Vagina (tissue), 2 donors: ENCODE measurements at regions not wholly inside any gene's neighbourhood (a gene's known extent, or its start where the extent isn't known, plus 50 kb on each side); places are given as distances from the start of the nearest gene placed in this dataset.

ENCODE experiments used
- DNase-seq, 2 donors: peaks; one replicate each; pipeline ENCODE4 v3.0.0-alpha.2; 2017; ENCODE audit errors: extremely low spot score in 2 of 2
- H3K27ac ChIP-seq: fragments of 200-600 bp; sonication (generic); one replicate; pipeline ENCODE4 v1.5.1; 2019
- H3K27me3 ChIP-seq: fragments of 200-600 bp; sonication (generic); one replicate; pipeline ENCODE4 v1.5.1; 2019
- H3K36me3 ChIP-seq, 2 donors: fragments of 200-600 bp; sonication (generic); one replicate each; pipeline ENCODE4 v1.5.1; 2017 to 2019
- H3K4me1 ChIP-seq: fragments of 200-600 bp; sonication (generic); one replicate; pipeline ENCODE4 v1.5.1; 2019
- H3K4me3 ChIP-seq, 2 donors: fragments of 200-600 bp; sonication (generic); 1 replicate in 1 of 2; 2 replicates in 1 of 2; pipeline ENCODE4 v1.5.1; 2016 to 2019
- H3K9me3 ChIP-seq: fragments of 200-600 bp; sonication (generic); one replicate; pipeline ENCODE4 v1.5.1; 2019
- POLR2A ChIP-seq, 2 donors: fragments of 450-650 bp; IDR thresholded peaks; one replicate each; pipeline ENCODE4 v1.6.1; 2017; ENCODE audit warnings: antibody characterized with exemption in 2 of 2, mild to moderate bottlenecking in 2 of 2, moderate library complexity in 2 of 2
- POLR2AphosphoS5 ChIP-seq, 2 donors: sonication (generic); formaldehyde crosslinking; IDR thresholded peaks; one replicate each; pipeline ENCODE4 v1.9.0; 2017; ENCODE audit warnings: antibody characterized with exemption in 2 of 2, mild to moderate bottlenecking in 2 of 2, low read depth in 1 of 2; ENCODE audit not compliant: insufficient read depth in 1 of 2
- intact Hi-C: fragments of 100-400 bp; cut with DNase I; formaldehyde crosslinking; loops from one replicate; pipeline ENCODE4 v1.15.1; 2023
- TF ChIP-seq, protein P1 (sequence below), 3 experiments: fragments of 450-650 bp in 2 of 3; fragments of 200-600 bp in 1 of 3; sonication (generic) in 1 of 3; IDR thresholded peaks; one replicate each; pipeline ENCODE4 v1.5.1; 2017 to 2019; ENCODE audit warnings: antibody characterized with exemption in 3 of 3, mild to moderate bottlenecking in 2 of 3, moderate library complexity in 2 of 3

- H3K4me1 ChIP-seq: no peaks in the 10 kb centered on the region
- no peaks in the 10 kb centered on the region for H3K9me3 ChIP-seq
Measured at GRCh38 chr5:34476941-34477565, 179.1 kb upstream of the RAI14 start.

DNA sequence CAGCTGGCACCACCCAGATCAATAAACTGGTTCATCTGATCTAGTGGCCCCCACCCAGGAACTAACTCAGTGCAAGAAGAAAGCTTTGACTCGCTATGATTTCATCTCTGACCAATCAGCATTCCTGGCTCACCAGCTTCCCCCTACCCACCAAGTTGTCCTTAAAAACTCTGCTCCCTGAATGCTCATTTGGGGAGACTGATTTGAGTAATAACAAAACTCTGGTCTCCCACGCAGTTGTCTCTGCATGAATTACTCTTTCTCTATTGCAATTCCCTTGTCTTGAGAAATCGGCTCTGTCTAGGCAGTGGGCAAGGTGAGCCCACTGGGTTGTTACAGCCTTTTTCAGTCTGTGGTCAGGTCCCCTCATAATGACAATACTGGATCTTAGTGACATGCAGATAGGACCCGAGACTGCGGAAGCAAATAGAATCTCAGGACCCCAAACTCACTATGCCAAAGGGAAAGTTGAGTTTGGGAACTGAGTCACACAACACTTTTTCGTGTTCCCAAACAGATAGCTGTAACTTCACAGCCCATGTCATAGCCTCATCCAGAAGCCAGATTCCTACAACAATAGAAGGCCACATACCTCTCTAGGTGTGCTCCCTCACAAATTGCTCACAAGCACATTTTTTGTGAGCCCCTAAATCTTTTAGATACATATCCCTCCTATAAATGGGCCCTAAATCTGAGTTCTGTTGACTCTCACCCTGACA is 175.2 kb upstream of the RAI14 start:
- Histone ChIP-seq H3K9me3 (no peaks in the 10 kb centered on the region), H3K36me3 (no peaks in the 10 kb centered on the region), H3K27ac (no peak overlapping the region), H3K4me1 (no peaks in the 10 kb centered on the region), H3K4me3 (no peak overlapping the region), H3K27me3 (no peaks in the 10 kb centered on the region)
- TF ChIP-seq, protein P1, sequence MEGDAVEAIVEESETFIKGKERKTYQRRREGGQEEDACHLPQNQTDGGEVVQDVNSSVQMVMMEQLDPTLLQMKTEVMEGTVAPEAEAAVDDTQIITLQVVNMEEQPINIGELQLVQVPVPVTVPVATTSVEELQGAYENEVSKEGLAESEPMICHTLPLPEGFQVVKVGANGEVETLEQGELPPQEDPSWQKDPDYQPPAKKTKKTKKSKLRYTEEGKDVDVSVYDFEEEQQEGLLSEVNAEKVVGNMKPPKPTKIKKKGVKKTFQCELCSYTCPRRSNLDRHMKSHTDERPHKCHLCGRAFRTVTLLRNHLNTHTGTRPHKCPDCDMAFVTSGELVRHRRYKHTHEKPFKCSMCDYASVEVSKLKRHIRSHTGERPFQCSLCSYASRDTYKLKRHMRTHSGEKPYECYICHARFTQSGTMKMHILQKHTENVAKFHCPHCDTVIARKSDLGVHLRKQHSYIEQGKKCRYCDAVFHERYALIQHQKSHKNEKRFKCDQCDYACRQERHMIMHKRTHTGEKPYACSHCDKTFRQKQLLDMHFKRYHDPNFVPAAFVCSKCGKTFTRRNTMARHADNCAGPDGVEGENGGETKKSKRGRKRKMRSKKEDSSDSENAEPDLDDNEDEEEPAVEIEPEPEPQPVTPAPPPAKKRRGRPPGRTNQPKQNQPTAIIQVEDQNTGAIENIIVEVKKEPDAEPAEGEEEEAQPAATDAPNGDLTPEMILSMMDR (IDR thresholded peaks at IDR 0.05): no peak
- TF ChIP-seq POLR2A (IDR thresholded peaks at IDR 0.05) (no peak), POLR2AphosphoS5 (IDR thresholded peaks at IDR 0.05; ENCODE audit: insufficient read depth in 1 of 2, low read depth in 1 of 2) (no peak)
- intact Hi-C loops: loop anchor here (10.0 kb wide), 1 partner anchor 54 kb away; no protein-coding TSS in a partner anchor
- DNase-seq: no peak

More at GRCh38 chr5:34476941-34477565, 179.1 kb upstream of the RAI14 start:
- no peak overlapping the region for H3K27ac ChIP-seq
- intact Hi-C loops: loop anchor here (5.0 kb wide), 1 partner anchor 425 kb away; no protein-coding TSS in a partner anchor
- H3K27me3 ChIP-seq: no peaks in the 10 kb centered on the region
- H3K36me3 ChIP-seq: no peaks in the 10 kb centered on the region
- no peak for DNase-seq
- TF ChIP-seq POLR2A (IDR thresholded peaks at IDR 0.05) (no peak), POLR2AphosphoS5 (IDR thresholded peaks at IDR 0.05; ENCODE audit: insufficient read depth in 1 of 2, low read depth in 1 of 2) (no peak)
- TF ChIP-seq, protein P1 (IDR thresholded peaks at IDR 0.05): no peak
- H3K4me3 ChIP-seq: no peak overlapping the region

DNA sequence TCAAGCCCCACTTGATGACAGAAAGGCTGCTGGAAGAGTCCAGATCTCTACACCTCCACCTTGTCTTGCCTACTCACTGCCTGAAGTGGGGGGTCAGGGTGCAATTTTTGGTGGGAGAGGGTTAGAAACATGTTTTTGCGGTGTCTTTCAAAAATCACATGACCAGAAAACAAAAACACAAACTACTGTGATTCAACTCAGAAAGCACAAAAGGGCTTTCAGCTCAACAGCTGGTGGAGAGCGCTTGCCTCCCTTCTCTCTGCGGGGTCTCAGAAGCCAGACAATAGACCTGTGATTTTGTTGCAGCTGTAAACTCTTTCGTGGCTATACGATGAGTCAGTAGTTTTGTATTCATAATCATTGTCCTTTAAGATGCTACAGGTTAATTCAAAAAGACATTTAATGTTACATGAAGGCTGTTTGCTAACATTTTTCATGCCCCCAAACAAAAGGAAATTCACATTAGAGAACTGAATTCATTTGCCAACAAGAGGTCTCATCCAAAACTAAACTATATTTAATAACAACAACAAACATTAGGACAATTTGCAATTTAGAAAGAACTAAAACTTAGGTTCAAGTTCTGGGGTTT is 172.6 kb upstream of the RAI14 start:
- Histone ChIP-seq H3K9me3 (no peaks in the 10 kb centered on the region), H3K27ac (no peak overlapping the region), H3K4me1 (peaks cover 11% of the 10 kb centered on the region), H3K4me3 (no peak overlapping the region), H3K27me3 (no peaks in the 10 kb centered on the region), H3K36me3 (no peaks in the 10 kb centered on the region)
- no peak for DNase-seq
- intact Hi-C loops: loop anchor here (10.0 kb wide), 1 partner anchor 51 kb away; no protein-coding TSS in a partner anchor
- no peak for TF ChIP-seq POLR2A (IDR thresholded peaks at IDR 0.05)
- TF ChIP-seq, protein P1 (IDR thresholded peaks at IDR 0.05): no peak
- TF ChIP-seq POLR2AphosphoS5 (IDR thresholded peaks at IDR 0.05; ENCODE audit: insufficient read depth in 1 of 2, low read depth in 1 of 2): no peak

DNA sequence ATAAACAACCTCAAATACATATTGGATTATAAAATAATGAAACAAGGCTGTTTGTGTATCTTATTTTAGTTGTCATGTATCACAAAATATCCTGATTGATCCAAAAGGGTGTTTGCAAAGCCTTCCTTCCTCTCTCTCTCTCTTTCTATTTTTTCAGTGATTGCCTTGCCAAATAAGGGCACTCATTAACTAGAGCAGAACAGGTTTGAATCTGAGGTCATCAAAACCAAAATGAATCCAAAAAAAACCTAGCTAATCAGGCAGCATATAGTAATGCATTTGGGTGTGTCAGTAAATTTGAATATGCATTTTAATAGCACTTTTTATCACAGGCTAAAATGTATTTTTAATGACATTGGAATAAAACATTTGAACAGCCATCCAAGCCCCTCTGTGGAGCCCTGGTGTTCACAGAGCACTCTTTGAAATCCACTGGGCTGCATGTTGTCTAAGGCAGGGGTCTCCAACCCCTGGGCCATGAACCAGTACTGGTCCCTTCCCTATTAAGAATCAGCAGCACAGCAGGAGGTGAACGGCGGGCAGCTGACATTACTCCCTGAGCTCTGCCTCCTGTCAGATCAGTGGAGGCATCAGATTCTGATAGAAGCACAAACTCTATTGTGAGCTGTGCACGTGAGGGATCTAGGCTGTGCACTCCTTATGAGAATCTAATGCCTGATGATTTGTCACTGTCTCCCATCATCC is 171.8 kb upstream of the RAI14 start:
- peaks cover 17% of the 10 kb centered on the region for H3K4me1 ChIP-seq
- no peak overlapping the region for H3K27ac ChIP-seq
- H3K9me3 ChIP-seq: no peaks in the 10 kb centered on the region
- no peak overlapping the region for H3K4me3 ChIP-seq
- H3K36me3 ChIP-seq: no peaks in the 10 kb centered on the region
- H3K27me3 ChIP-seq: no peaks in the 10 kb centered on the region
- TF ChIP-seq, protein P1 (IDR thresholded peaks at IDR 0.05): no peak
- TF ChIP-seq POLR2AphosphoS5 (IDR thresholded peaks at IDR 0.05; ENCODE audit: insufficient read depth in 1 of 2, low read depth in 1 of 2) (no peak), POLR2A (IDR thresholded peaks at IDR 0.05) (no peak)
- no peak for DNase-seq
- intact Hi-C loops: loop anchor here (10.0 kb wide), 1 partner anchor 50 kb away; no protein-coding TSS in a partner anchor
